ENCODE measurements at regions not wholly inside any gene's neighbourhood (a gene's known extent, or its start where the extent isn't known, plus 50 kb on each side); places are given as distances from the start of the nearest gene placed in this dataset.

GRCh38 chr14:97704316-97704885, 907.2 kb downstream of the VRK1 start:
- no peaks in the 10 kb centered on the region for H3K4me1 Mint-ChIP-seq

GRCh38 chr14:97705107-97705506, 907.9 kb downstream of the VRK1 start:
- H3K4me3 Mint-ChIP-seq = no peak overlapping the region
- no peaks in the 10 kb centered on the region for H3K27me3 Mint-ChIP-seq
- ATAC-seq (ENCODE audit: low read depth) (no peak), DNase-seq (ENCODE audit: low spot score in 2 of 2) (no peak)
- no peak overlapping the region for H3K27ac Mint-ChIP-seq
- H3K9me3 Mint-ChIP-seq = peaks cover 6% of the 10 kb centered on the region
- no peaks in the 10 kb centered on the region for H3K36me3 Mint-ChIP-seq
- no peaks in the 10 kb centered on the region for H3K4me1 Mint-ChIP-seq

More at GRCh38 chr14:97704316-97704885, 907.2 kb downstream of the VRK1 start:
- Mint-ChIP-seq H3K27ac (no peak overlapping the region), H3K36me3 (no peaks in the 10 kb centered on the region), H3K9me3 (peaks cover 6% of the 10 kb centered on the region), H3K4me3 (no peak overlapping the region), H3K27me3 (no peaks in the 10 kb centered on the region)
- no peak for ATAC-seq (ENCODE audit: low read depth)
- no peak for DNase-seq (ENCODE audit: low spot score in 2 of 2)

- no peaks in the 10 kb centered on the region for H3K36me3 Mint-ChIP-seq
- H3K4me1 Mint-ChIP-seq = no peaks in the 10 kb centered on the region
- ATAC-seq (ENCODE audit: low read depth) (no peak), DNase-seq (ENCODE audit: low spot score in 2 of 2) (no peak)
- no peak overlapping the region for H3K4me3 Mint-ChIP-seq
- peaks cover 6% of the 10 kb centered on the region for H3K9me3 Mint-ChIP-seq
- H3K27me3 Mint-ChIP-seq = no peaks in the 10 kb centered on the region
- H3K27ac Mint-ChIP-seq = no peak overlapping the region
These were observed 908.8 kb downstream of the VRK1 start for GRCh38 chr14:97705976-97706375.

GRCh38 chr14:97706819-97707218, 909.6 kb downstream of the VRK1 start:
- Mint-ChIP-seq H3K27ac (no peak overlapping the region), H3K9me3 (peaks cover 6% of the 10 kb centered on the region), H3K36me3 (no peaks in the 10 kb centered on the region), H3K4me1 (no peaks in the 10 kb centered on the region), H3K27me3 (no peaks in the 10 kb centered on the region), H3K4me3 (no peak overlapping the region)
- DNase-seq (ENCODE audit: low spot score in 2 of 2) (no peak), ATAC-seq (ENCODE audit: low read depth) (no peak)

- Mint-ChIP-seq H3K4me1 (no peaks in the 10 kb centered on the region), H3K4me3 (no peak overlapping the region), H3K27ac (no peak overlapping the region), H3K27me3 (no peaks in the 10 kb centered on the region), H3K9me3 (peaks cover 6% of the 10 kb centered on the region), H3K36me3 (no peaks in the 10 kb centered on the region)
- ATAC-seq (ENCODE audit: low read depth) (no peak), DNase-seq (ENCODE audit: low spot score in 2 of 2) (no peak)
These were observed 910.4 kb downstream of the VRK1 start for GRCh38 chr14:97707603-97708002.

GRCh38 chr14:97709552-97709951, 912.4 kb downstream of the VRK1 start:
- H3K27me3 Mint-ChIP-seq = no peaks in the 10 kb centered on the region
- no peaks in the 10 kb centered on the region for H3K36me3 Mint-ChIP-seq
- H3K27ac Mint-ChIP-seq = no peak overlapping the region
- ATAC-seq (ENCODE audit: low read depth) (no peak), DNase-seq (ENCODE audit: low spot score in 2 of 2) (no peak)
- peaks cover 4% of the 10 kb centered on the region for H3K9me3 Mint-ChIP-seq
- H3K4me3 Mint-ChIP-seq = no peak overlapping the region
- H3K4me1 Mint-ChIP-seq = no peaks in the 10 kb centered on the region

GRCh38 chr14:97710726-97711125, 913.5 kb downstream of the VRK1 start:
- Mint-ChIP-seq H3K4me1 (no peaks in the 10 kb centered on the region), H3K36me3 (no peaks in the 10 kb centered on the region), H3K27ac (no peak overlapping the region), H3K27me3 (no peaks in the 10 kb centered on the region), H3K9me3 (peaks cover 4% of the 10 kb centered on the region), H3K4me3 (no peak overlapping the region)
- DNase-seq (ENCODE audit: low spot score in 2 of 2) (no peak), ATAC-seq (ENCODE audit: low read depth) (no peak)

GRCh38 chr14:97712471-97712870, 915.3 kb downstream of the VRK1 start:
- H3K4me1 Mint-ChIP-seq = no peaks in the 10 kb centered on the region
- H3K27ac Mint-ChIP-seq = no peak overlapping the region
- peaks cover 5% of the 10 kb centered on the region for H3K9me3 Mint-ChIP-seq
- H3K27me3 Mint-ChIP-seq = no peaks in the 10 kb centered on the region
- no peaks in the 10 kb centered on the region for H3K36me3 Mint-ChIP-seq
- no peak overlapping the region for H3K4me3 Mint-ChIP-seq
- DNase-seq (ENCODE audit: low spot score in 2 of 2) (no peak), ATAC-seq (ENCODE audit: low read depth) (no peak)

GRCh38 chr14:97713023-97713422, 915.8 kb downstream of the VRK1 start:
- DNase-seq (ENCODE audit: low spot score in 2 of 2) = no peak
- H3K4me3 Mint-ChIP-seq = no peak overlapping the region
- peaks cover 8% of the 10 kb centered on the region for H3K9me3 Mint-ChIP-seq
- no peaks in the 10 kb centered on the region for H3K27me3 Mint-ChIP-seq
- ATAC-seq (ENCODE audit: low read depth) = no peak
- no peak overlapping the region for H3K27ac Mint-ChIP-seq
- no peaks in the 10 kb centered on the region for H3K36me3 Mint-ChIP-seq
- H3K4me1 Mint-ChIP-seq = no peaks in the 10 kb centered on the region

- Mint-ChIP-seq H3K27ac (no peak overlapping the region), H3K27me3 (no peaks in the 10 kb centered on the region), H3K4me1 (no peaks in the 10 kb centered on the region), H3K4me3 (no peak overlapping the region), H3K36me3 (no peaks in the 10 kb centered on the region), H3K9me3 (peaks cover 15% of the 10 kb centered on the region)
- no peak for DNase-seq (ENCODE audit: low spot score in 2 of 2)
- ATAC-seq (ENCODE audit: low read depth) = no peak
These were observed 921.8 kb downstream of the VRK1 start for GRCh38 chr14:97718886-97719442.

GRCh38 chr14:97719931-97720330, 922.7 kb downstream of the VRK1 start:
- DNase-seq (ENCODE audit: low spot score in 2 of 2) (no peak), ATAC-seq (ENCODE audit: low read depth) (no peak)
- Mint-ChIP-seq H3K4me1 (no peaks in the 10 kb centered on the region), H3K36me3 (no peaks in the 10 kb centered on the region), H3K9me3 (peaks cover 15% of the 10 kb centered on the region), H3K27me3 (no peaks in the 10 kb centered on the region), H3K4me3 (no peak overlapping the region), H3K27ac (no peak overlapping the region)

- Mint-ChIP-seq H3K4me1 (no peaks in the 10 kb centered on the region), H3K36me3 (no peaks in the 10 kb centered on the region), H3K27me3 (no peaks in the 10 kb centered on the region), H3K4me3 (no peak overlapping the region), H3K27ac (no peak overlapping the region), H3K9me3 (peaks cover 14% of the 10 kb centered on the region)
- no peak for ATAC-seq (ENCODE audit: low read depth)
- no peak for DNase-seq (ENCODE audit: low spot score in 2 of 2)
These were observed 926.2 kb downstream of the VRK1 start for GRCh38 chr14:97723351-97723750.

- H3K36me3 Mint-ChIP-seq = no peaks in the 10 kb centered on the region
- no peaks in the 10 kb centered on the region for H3K27me3 Mint-ChIP-seq
- H3K4me1 Mint-ChIP-seq = no peaks in the 10 kb centered on the region
- no peak for DNase-seq (ENCODE audit: low spot score in 2 of 2)
- peaks cover 14% of the 10 kb centered on the region for H3K9me3 Mint-ChIP-seq
- no peak for ATAC-seq (ENCODE audit: low read depth)
- H3K27ac Mint-ChIP-seq = no peak overlapping the region
- no peak overlapping the region for H3K4me3 Mint-ChIP-seq
These were observed 926.6 kb downstream of the VRK1 start for GRCh38 chr14:97723819-97724218.

- DNase-seq (ENCODE audit: low spot score in 2 of 2) (no peak), ATAC-seq (ENCODE audit: low read depth) (no peak)
- Mint-ChIP-seq H3K27me3 (no peaks in the 10 kb centered on the region), H3K4me3 (no peak overlapping the region), H3K27ac (no peak overlapping the region), H3K9me3 (peaks cover 14% of the 10 kb centered on the region), H3K4me1 (no peaks in the 10 kb centered on the region), H3K36me3 (no peaks in the 10 kb centered on the region)
These were observed 927.1 kb downstream of the VRK1 start for GRCh38 chr14:97724265-97724731.

- Mint-ChIP-seq H3K27me3 (no peaks in the 10 kb centered on the region), H3K4me1 (no peaks in the 10 kb centered on the region), H3K27ac (no peak overlapping the region), H3K36me3 (no peaks in the 10 kb centered on the region), H3K9me3 (peaks cover 9% of the 10 kb centered on the region), H3K4me3 (no peak overlapping the region)
- DNase-seq (ENCODE audit: low spot score in 2 of 2) (no peak), ATAC-seq (ENCODE audit: low read depth) (no peak)
These were observed 929.5 kb downstream of the VRK1 start for GRCh38 chr14:97726676-97727075.
